ENCODE measurements at regions not wholly inside any gene's neighbourhood (a gene's known extent, or its start where the extent isn't known, plus 50 kb on each side); places are given as distances from the start of the nearest gene placed in this dataset.
"Not testable (repeated sequence)": the region's sequence is repeated elsewhere in the genome, so short reads cannot be mapped to it uniquely, and the experiment has no call there.

- no peak for DNase-seq (ENCODE audit: low read depth in 3 of 3, low spot score in 1 of 3)
Measured at GRCh38 chr4:179626687-179627086, 2184.4 kb upstream of the AGA start.

GRCh38 chr4:179631321-179631720, 2189.1 kb upstream of the AGA start:
- no peak for DNase-seq (ENCODE audit: low read depth in 3 of 3, low spot score in 1 of 3)

GRCh38 chr4:179634862-179635261, 2192.6 kb upstream of the AGA start:
- DNase-seq (ENCODE audit: low read depth in 3 of 3, low spot score in 1 of 3) = no peak

- DNase-seq (ENCODE audit: low read depth in 3 of 3, low spot score in 1 of 3) = no peak
Measured at GRCh38 chr4:179662522-179662921, 2220.3 kb upstream of the AGA start.

GRCh38 chr4:179663641-179664429, 2221.6 kb upstream of the AGA start:
- no peak for DNase-seq (ENCODE audit: low read depth in 3 of 3, low spot score in 1 of 3)

GRCh38 chr4:179664430-179665027, 2222.3 kb upstream of the AGA start:
- DNase-seq (ENCODE audit: low read depth in 3 of 3, low spot score in 1 of 3) = no peak

GRCh38 chr4:179666226-179666625, 2224.0 kb upstream of the AGA start:
- no peak for DNase-seq (ENCODE audit: low read depth in 3 of 3, low spot score in 1 of 3)

GRCh38 chr4:179671609-179672008, 2229.4 kb upstream of the AGA start:
- DNase-seq (ENCODE audit: low read depth in 3 of 3, low spot score in 1 of 3) = no peak

- no peak for DNase-seq (ENCODE audit: low read depth in 3 of 3, low spot score in 1 of 3)
Measured at GRCh38 chr4:179678093-179678814, 2236.0 kb upstream of the AGA start.

- DNase-seq (ENCODE audit: low read depth in 3 of 3, low spot score in 1 of 3) = not testable (repeated sequence)
Measured at GRCh38 chr4:179683661-179684060, 2241.4 kb upstream of the AGA start.

GRCh38 chr4:179692222-179692621, 2250.0 kb upstream of the AGA start:
- no peak for DNase-seq (ENCODE audit: low read depth in 3 of 3, low spot score in 1 of 3)

GRCh38 chr4:179695175-179695574, 2252.9 kb upstream of the AGA start:
- DNase-seq (ENCODE audit: low read depth in 3 of 3, low spot score in 1 of 3) = no peak

GRCh38 chr4:179698321-179698720, 2256.1 kb upstream of the AGA start:
- no peak for DNase-seq (ENCODE audit: low read depth in 3 of 3, low spot score in 1 of 3)

GRCh38 chr4:179709961-179710624, 2267.9 kb upstream of the AGA start:
- no peak for DNase-seq (ENCODE audit: low read depth in 3 of 3, low spot score in 1 of 3)

GRCh38 chr4:179719766-179720450, 2277.7 kb upstream of the AGA start:
- DNase-seq (ENCODE audit: low read depth in 3 of 3, low spot score in 1 of 3) = no peak

- DNase-seq (ENCODE audit: low read depth in 3 of 3, low spot score in 1 of 3) = not testable (repeated sequence)
Measured at GRCh38 chr4:179726491-179726890, 2284.3 kb upstream of the AGA start.

- DNase-seq (ENCODE audit: low read depth in 3 of 3, low spot score in 1 of 3) = no peak
Measured at GRCh38 chr4:179728305-179728704, 2286.1 kb upstream of the AGA start.

- DNase-seq (ENCODE audit: low read depth in 3 of 3, low spot score in 1 of 3) = not testable (repeated sequence)
Measured at GRCh38 chr4:179736820-179737219, 2294.6 kb upstream of the AGA start.

- no peak for DNase-seq (ENCODE audit: low read depth in 3 of 3, low spot score in 1 of 3)
Measured at GRCh38 chr4:179738822-179739221, 2296.6 kb upstream of the AGA start.

- no peak for DNase-seq (ENCODE audit: low read depth in 3 of 3, low spot score in 1 of 3)
Measured at GRCh38 chr4:179747218-179747910, 2305.1 kb upstream of the AGA start.
